ENCODE measurements at regions not wholly inside any gene's neighbourhood (a gene's known extent, or its start where the extent isn't known, plus 50 kb on each side); places are given as distances from the start of the nearest gene placed in this dataset.
"Not testable (repeated sequence)": the region's sequence is repeated elsewhere in the genome, so short reads cannot be mapped to it uniquely, and the experiment has no call there.

DNA sequence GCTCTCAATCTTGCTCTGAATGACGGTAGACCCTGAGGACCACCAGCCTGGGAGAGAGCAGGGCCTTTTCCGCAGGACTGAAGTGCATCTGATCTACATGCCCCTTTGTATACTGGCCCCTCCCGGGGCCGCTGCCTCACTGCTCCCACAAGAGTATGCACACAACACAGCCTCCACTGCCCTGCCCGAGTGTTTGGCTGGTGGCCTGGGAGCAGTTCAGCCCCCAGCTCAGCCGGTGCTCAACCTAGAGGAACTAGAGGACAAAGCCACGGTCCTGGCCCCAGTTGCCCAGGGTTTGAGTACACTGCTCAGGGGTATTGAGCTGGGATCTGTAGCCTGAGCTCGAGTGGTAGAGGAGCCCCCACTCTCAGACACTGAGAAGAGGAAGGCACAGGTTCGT lies 118.9 kb upstream of the CAB39 start:
- no peak for DNase-seq (ENCODE audit: low read depth in 2 of 2)

DNA sequence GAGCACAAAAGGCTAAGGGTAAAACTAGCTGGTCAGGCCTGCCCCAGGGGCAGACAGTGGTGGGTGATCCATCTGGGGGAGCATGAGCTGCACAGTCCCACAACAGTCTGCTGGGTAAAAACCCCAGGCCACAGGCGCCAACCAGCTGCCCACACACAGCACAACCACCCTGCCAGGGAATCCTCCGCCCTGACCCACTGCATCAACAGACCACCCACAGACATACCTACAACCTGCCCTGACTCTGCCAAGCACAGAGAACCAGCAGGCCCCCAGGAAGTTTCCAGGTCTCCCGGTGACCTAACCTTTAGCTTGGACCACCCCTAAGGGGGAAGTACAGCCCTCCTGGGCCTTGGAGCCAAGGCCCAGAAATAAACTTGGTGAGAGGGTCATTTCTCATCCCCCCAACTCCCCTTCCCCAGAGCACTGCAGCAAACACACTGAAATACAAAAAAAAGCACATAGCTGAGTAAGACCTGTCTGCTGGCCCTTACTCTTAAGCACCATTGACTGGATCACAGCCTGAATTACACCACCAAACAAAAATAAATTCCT lies 118.3 kb upstream of the CAB39 start:
- DNase-seq (ENCODE audit: low read depth in 2 of 2) = no peak

GRCh38 chr2:230599853-230600252 lies 112.8 kb upstream of the CAB39 start:
- no peak for DNase-seq (ENCODE audit: low read depth in 2 of 2)

DNA sequence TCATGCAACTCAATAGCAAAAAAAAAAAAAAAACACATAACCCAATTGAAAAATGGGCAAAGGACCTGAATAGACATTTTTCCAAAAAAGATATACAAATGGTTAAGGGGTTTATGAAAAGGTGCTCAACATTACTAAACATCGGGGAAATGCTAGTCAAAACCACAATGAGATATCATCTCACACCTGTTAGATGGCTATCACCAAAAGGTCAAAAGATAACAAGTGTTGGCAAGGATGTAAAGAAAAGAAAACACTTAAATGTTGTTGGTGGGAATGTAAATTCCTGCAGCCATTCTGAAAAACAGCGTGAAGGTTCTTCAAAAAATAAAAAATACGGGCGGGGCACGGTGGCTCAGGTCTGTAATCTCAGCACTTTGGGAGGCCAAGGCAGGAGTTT lies 112.4 kb upstream of the CAB39 start:
- DNase-seq (ENCODE audit: low read depth in 2 of 2) = no peak

DNA sequence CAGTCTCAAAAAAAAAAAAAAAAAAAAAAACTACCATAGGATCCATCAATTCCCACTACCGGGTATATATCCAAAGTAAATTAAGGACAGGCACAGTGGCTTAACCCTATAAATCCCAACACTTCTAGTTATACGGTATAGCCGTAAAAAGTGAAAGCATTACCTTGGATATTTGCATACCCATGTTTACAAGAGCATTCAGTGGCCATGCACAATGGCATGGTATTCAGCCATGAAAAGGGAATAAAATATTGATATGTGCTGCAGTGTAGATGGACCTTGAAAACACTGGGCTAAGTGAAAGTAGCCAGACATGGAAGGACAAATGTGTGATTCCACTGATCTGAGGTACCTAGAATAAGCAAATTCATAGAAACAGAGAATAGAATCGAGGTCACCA lies 111.8 kb upstream of the CAB39 start:
- DNase-seq (ENCODE audit: low read depth in 2 of 2) = no peak

GRCh38 chr2:230601510-230601909 lies 111.1 kb upstream of the CAB39 start:
- DNase-seq (ENCODE audit: low read depth in 2 of 2) = no peak

DNA sequence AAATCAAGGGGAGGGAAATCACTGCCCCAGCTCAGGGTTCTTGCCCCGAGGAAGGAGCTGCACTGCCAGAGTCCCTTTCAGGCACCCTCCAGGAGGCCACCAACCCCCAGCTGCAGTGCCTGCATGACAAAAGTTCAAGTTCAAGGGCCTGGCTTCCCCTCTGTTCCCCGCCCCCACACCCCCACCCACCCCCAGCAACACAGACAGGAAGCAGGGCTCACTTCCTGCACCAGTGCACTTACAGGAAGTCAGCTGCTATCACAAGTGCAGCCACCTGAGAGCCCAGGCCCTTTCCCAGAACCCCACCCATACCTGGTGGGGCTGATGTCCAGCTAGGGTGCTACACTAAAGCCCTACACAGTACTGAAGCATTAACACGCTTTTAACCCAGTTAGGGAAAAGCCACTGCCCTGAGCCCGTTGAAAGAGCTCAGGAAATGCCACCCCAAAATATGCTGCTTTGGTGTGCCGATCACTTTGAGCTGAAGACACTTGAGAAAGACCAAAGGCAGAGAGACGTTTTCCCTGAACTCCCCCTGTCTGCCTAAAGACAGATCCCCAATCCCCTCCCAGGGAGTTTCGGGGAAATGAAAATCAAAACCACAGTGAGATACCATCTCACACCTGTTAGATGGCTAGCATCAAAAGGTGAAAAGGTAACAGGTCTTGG lies 109.9 kb upstream of the CAB39 start:
- peak; percentile 15 to 26 for DNase-seq (ENCODE audit: low read depth in 2 of 2)

- not testable (repeated sequence) for DNase-seq (ENCODE audit: low read depth in 2 of 2)
Measured at GRCh38 chr2:230603317-230603716, 109.3 kb upstream of the CAB39 start.

- DNase-seq (ENCODE audit: low read depth in 2 of 2) = not testable (repeated sequence)
Measured at GRCh38 chr2:230604158-230604557, 108.5 kb upstream of the CAB39 start.

- no peak for DNase-seq (ENCODE audit: low read depth in 2 of 2)
Measured at GRCh38 chr2:230614040-230614439, 98.6 kb upstream of the CAB39 start.

- peak; percentile 27 to 49 for DNase-seq (ENCODE audit: low read depth in 2 of 2)
Measured at GRCh38 chr2:230614913-230615332, 97.7 kb upstream of the CAB39 start.

DNA sequence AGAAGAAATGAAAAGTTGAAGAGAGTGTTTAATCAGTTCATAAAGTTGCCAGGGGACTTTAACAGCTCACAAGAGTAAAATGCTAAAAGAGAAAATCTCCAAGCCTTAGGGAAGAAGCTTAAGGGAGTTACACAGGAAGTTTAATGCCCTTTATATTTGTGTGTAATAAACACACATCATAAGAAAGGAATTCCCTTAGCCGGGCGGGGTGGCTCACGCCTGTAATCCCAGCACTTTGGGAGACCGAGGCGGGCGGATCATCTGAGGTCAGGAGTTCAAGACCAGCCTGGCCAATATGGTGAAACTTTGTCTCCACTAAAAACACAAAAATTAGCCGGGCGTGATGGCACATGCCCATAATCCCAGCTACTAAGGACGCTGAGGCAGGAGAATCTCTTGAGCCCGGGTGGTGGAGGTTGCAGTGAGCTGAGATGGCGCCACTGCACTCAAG lies 95.4 kb upstream of the CAB39 start:
- DNase-seq (ENCODE audit: low read depth in 2 of 2) = not testable (repeated sequence)

DNA sequence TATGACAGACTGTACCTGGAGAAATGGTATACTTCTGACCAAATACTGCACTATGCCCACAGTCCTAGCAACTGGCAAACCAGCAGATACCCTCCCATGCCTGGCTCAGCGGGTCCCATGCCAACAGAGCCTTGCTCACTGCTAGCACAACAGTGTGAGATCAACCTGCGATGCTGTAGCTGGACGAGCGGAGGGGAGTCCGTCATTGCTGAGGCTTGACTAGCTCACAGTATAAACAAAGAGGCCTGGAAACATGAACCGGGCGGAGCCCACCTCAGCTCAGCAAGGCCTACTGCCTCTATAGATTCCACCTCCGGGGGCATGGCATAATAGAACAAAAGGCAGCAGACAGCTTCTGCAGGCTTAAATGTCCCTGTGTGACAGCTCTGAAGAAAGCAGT lies 93.2 kb upstream of the CAB39 start:
- DNase-seq (ENCODE audit: low read depth in 2 of 2) = no peak

DNA sequence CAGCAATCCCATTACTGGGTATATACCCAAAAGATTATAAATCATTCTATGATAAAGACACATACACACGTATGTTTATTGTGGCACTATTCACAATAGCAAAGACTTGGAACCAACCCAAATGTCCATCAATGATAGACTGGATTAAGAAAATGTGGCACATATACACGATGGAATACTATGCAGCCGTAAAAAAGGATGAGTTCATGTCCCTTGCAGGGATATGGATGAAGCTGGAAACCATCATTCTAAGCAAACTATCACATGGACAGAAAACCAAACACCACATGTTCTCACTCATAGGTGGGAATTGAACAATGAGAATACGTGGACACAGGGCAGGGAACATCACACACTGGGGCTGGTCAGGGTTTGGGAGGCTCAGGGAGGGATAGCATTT lies 87.4 kb upstream of the CAB39 start:
- not testable (repeated sequence) for DNase-seq (ENCODE audit: low read depth in 2 of 2)

GRCh38 chr2:230627091-230627490 lies 85.6 kb upstream of the CAB39 start:
- DNase-seq (ENCODE audit: low read depth in 2 of 2) = not testable (repeated sequence)

DNA sequence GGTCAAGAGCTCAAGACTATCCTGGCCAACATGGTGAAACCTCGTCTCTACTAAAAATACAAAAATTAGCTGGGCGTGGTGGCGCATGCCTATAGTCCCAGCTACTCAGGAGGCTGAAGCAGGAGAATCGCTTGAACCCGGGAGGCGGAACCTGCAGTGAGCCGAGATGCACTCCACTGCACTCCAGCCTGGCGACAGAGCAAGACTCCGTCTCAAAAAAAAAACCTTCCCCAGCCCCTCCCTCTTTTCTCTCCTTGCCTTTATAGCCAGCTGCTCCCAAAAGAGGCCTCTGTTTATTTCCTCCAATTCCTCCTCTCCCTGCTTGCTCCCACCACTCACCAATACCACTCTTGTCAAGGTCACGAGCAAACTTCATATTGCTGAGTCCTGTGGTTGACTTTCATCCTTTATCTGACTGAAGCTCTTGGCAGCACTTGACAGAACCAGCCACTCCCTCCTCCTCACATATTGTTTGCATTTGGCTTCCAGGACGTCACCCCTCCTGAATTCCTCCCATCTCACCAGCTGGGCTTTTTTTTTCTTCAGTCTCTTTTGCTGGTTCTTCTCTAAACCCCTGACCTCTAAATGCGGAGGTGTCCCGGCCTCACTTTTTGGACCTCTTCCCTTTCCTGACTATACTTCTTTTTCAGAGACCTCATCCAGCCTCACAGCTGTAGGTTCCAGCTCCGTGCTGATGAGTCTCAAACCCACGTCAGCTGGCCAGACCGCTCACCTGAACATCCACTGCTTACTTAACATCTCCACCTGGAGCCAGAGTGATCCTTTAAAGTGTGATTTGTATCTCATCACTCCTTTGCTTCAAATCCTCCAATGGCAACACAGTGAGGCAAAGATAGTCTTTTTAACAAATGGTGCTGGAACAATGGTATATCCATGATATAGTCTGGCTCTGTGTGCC lies 84.6 kb upstream of the CAB39 start:
- no peak for DNase-seq (ENCODE audit: low read depth in 2 of 2)

DNA sequence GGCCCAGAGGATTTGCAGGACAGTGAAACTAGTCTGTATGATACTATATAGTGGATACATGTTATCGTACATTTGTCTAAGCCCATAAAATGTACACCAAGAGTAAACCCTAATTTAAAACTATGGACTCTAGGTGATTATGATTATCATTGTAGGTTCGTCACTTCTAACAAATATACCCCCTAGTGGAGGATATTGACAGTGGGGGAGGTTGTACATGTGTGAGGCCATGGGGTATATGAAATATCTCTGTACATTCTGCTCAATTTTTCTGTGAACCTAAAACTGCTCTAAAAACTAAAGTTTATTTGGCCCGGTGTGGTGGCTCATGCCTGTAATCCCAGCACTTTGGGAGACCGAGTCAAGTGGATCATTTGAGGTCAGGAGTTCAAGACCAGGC lies 81.2 kb upstream of the CAB39 start:
- DNase-seq (ENCODE audit: low read depth in 2 of 2) = no peak

DNA sequence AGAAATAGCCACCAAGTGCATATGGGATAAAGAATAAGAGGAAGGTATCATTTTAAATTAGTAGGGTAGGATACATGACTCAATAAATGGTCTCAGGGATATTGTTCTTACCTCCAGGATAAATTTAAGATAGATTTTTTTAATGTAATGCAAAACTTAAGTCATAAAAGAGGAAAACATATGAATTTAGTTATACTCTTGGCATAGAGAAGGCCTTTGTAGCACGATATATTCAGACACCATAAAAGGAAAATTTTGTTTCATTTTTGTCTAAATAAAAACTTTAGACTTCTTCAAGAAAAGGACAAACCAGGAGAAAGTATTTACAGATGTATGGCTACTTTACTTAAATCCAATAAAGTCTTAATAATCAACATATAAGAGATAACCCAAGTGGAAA lies 78.5 kb upstream of the CAB39 start:
- no peak for DNase-seq (ENCODE audit: low read depth in 2 of 2)

DNA sequence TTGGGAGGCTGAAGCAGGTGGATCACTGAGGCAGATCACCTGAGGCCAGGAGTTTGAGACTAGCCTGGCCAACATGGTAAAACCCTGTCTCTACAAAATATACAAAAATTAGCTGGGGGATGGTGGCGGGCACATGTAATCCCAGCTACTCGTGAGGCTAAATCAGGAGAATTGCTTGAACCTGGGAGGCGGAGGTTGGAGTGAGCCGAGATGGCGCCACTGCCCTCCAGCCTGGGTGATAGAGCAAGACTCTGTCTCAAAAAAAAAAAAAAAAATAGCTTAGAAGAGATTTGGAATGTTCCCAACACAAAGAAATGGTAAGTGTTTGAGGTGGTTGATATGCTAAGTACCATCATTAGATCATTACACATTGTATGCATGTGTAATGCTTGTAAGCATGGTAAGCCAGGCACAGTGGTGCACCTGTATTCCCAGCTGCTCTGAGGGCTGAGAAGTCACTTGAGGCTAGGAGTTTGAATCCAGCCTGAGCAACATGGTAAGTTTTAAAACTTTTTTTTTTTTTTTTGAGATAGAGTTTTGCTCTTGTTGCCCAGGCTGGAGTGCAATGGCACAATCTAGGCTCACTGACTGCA lies 77.8 kb upstream of the CAB39 start:
- not testable (repeated sequence) for DNase-seq (ENCODE audit: low read depth in 2 of 2)

GRCh38 chr2:230636684-230637271 lies 75.9 kb upstream of the CAB39 start:
- no peak for DNase-seq (ENCODE audit: low read depth in 2 of 2)

GRCh38 chr2:230637486-230637885 lies 75.2 kb upstream of the CAB39 start:
- not testable (repeated sequence) for DNase-seq (ENCODE audit: low read depth in 2 of 2)

- no peak for DNase-seq (ENCODE audit: low read depth in 2 of 2)
Measured at GRCh38 chr2:230640540-230641011, 72.1 kb upstream of the CAB39 start.

Measured in activated CD4-positive, alpha-beta T cell treated with anti-CD3 and anti-CD28 coated beads for 24 hours (primary cell).